ENCODE measurements at regions not wholly inside any gene's neighbourhood (a gene's known extent, or its start where the extent isn't known, plus 50 kb on each side); places are given as distances from the start of the nearest gene placed in this dataset.

DNA sequence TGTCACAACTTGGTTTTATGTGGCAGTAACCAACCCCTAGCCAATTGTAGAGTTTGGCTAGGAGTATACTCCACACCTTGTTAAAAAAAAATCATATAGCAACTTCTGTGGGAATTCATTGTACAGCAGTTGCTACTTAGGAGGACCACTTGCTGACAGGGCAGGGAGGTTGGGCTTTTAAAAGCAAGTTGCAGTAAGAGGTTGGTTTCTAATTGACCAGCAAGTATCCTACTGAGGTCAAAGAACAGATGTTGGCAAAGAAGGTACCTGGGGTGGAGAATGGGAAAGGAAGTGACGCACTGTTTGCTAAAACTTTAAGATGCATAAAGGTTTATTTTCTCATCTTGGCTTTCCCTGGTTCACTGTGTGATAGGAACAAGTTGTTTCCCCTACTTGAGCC lies 104.6 kb downstream of the TBX3 start:
- Histone ChIP-seq H3K4me3 (ENCODE audit: low read length) (no peak overlapping the region), H3K9me2 (replicated peaks; ENCODE audit: low read length) (no peaks in the 10 kb centered on the region), H3K27ac (ENCODE audit: low read length) (no peak overlapping the region), H3K4me2 (ENCODE audit: low read length) (no peak overlapping the region), H3K9ac (ENCODE audit: low read length) (no peak overlapping the region), H3K36me3 (ENCODE audit: low read depth, low read length) (no peaks in the 10 kb centered on the region), H3F3A (ENCODE audit: low read length, unreplicated experiment) (no peaks in the 10 kb centered on the region), H3K4me1 (ENCODE audit: insufficient read depth, low read length) (no peaks in the 10 kb centered on the region), H3K27me3 (ENCODE audit: low read length) (peaks cover 58% of the 10 kb centered on the region), H4K20me1 (ENCODE audit: low read length) (no peaks in the 10 kb centered on the region), H3K79me2 (ENCODE audit: low read length) (no peaks in the 10 kb centered on the region), H3K9me3 (ENCODE audit: low read length) (no peaks in the 10 kb centered on the region), H2AFZ (ENCODE audit: low read length) (no peak overlapping the region)
- intact Hi-C loops (cut with micrococcal nuclease): no loop called here
- ChIA-PET POLR2A (ENCODE audit: unreplicated experiment) (no interaction called here), CTCF (no interaction called here)
- TF ChIP-seq EZH2 (IDR thresholded peaks at IDR 0.05; ENCODE audit: low read length, unreplicated experiment): no peak
- TF ChIP-seq, protein P1, sequence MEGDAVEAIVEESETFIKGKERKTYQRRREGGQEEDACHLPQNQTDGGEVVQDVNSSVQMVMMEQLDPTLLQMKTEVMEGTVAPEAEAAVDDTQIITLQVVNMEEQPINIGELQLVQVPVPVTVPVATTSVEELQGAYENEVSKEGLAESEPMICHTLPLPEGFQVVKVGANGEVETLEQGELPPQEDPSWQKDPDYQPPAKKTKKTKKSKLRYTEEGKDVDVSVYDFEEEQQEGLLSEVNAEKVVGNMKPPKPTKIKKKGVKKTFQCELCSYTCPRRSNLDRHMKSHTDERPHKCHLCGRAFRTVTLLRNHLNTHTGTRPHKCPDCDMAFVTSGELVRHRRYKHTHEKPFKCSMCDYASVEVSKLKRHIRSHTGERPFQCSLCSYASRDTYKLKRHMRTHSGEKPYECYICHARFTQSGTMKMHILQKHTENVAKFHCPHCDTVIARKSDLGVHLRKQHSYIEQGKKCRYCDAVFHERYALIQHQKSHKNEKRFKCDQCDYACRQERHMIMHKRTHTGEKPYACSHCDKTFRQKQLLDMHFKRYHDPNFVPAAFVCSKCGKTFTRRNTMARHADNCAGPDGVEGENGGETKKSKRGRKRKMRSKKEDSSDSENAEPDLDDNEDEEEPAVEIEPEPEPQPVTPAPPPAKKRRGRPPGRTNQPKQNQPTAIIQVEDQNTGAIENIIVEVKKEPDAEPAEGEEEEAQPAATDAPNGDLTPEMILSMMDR (conservative IDR thresholded peaks at IDR 0.05; ENCODE audit: low read depth, low read length): no peak
- TF ChIP-seq EZH2phosphoT487 (IDR thresholded peaks at IDR 0.05; ENCODE audit: borderline replicate concordance, low read length): no peak
- ATAC-seq: no peak
- no TSS peak for BruUV-seq (replicated peaks)
- DNase-seq: no peak

GRCh38 chr12:114562654-114563053 lies 121.3 kb downstream of the TBX3 start:
- Histone ChIP-seq H3K27me3 (ENCODE audit: low read length) (peaks cover 64% of the 10 kb centered on the region), H3K9ac (ENCODE audit: low read length) (no peak overlapping the region), H3K4me1 (ENCODE audit: insufficient read depth, low read length) (no peaks in the 10 kb centered on the region), H3K4me2 (ENCODE audit: low read length) (no peak overlapping the region), H3K27ac (ENCODE audit: low read length) (no peak overlapping the region), H4K20me1 (ENCODE audit: low read length) (no peaks in the 10 kb centered on the region), H2AFZ (ENCODE audit: low read length) (no peak overlapping the region), H3K4me3 (ENCODE audit: low read length) (no peak overlapping the region), H3F3A (ENCODE audit: low read length, unreplicated experiment) (no peaks in the 10 kb centered on the region), H3K79me2 (ENCODE audit: low read length) (no peaks in the 10 kb centered on the region), H3K9me2 (replicated peaks; ENCODE audit: low read length) (no peaks in the 10 kb centered on the region), H3K9me3 (ENCODE audit: low read length) (no peaks in the 10 kb centered on the region), H3K36me3 (ENCODE audit: low read depth, low read length) (no peaks in the 10 kb centered on the region)
- TF ChIP-seq EZH2phosphoT487 (IDR thresholded peaks at IDR 0.05; ENCODE audit: borderline replicate concordance, low read length) (no peak), EZH2 (IDR thresholded peaks at IDR 0.05; ENCODE audit: low read length, unreplicated experiment) (no peak)
- TF ChIP-seq, protein P1 (conservative IDR thresholded peaks at IDR 0.05; ENCODE audit: low read depth, low read length): no peak
- no peak for DNase-seq
- no TSS peak for BruUV-seq (replicated peaks)
- ATAC-seq: no peak
- intact Hi-C loops (cut with micrococcal nuclease): no loop called here
- POLR2A ChIA-PET (ENCODE audit: unreplicated experiment): no interaction called here
- CTCF ChIA-PET: no interaction called here

- POLR2A ChIA-PET (ENCODE audit: unreplicated experiment): no interaction called here
- H3K36me3 ChIP-seq (ENCODE audit: low read depth, low read length): no peaks in the 10 kb centered on the region
- BruUV-seq (replicated peaks): no TSS peak
- no peaks in the 10 kb centered on the region for H3K4me1 ChIP-seq (ENCODE audit: insufficient read depth, low read length)
- DNase-seq (no peak), ATAC-seq (no peak)
- no peaks in the 10 kb centered on the region for H3K79me2 ChIP-seq (ENCODE audit: low read length)
- no peak overlapping the region for H3K9ac ChIP-seq (ENCODE audit: low read length)
- H4K20me1 ChIP-seq (ENCODE audit: low read length): no peaks in the 10 kb centered on the region
- H3K4me3 ChIP-seq (ENCODE audit: low read length): no peak overlapping the region
- no peak overlapping the region for H3K4me2 ChIP-seq (ENCODE audit: low read length)
- CTCF ChIA-PET: no interaction called here
- peaks cover 80% of the 10 kb centered on the region for H3K27me3 ChIP-seq (ENCODE audit: low read length)
- no peaks in the 10 kb centered on the region for H3F3A ChIP-seq (ENCODE audit: low read length, unreplicated experiment)
- TF ChIP-seq EZH2 (IDR thresholded peaks at IDR 0.05; ENCODE audit: low read length, unreplicated experiment) (no peak), EZH2phosphoT487 (IDR thresholded peaks at IDR 0.05; ENCODE audit: borderline replicate concordance, low read length) (no peak)
- TF ChIP-seq, protein P1 (conservative IDR thresholded peaks at IDR 0.05; ENCODE audit: low read depth, low read length): no peak
- no peak overlapping the region for H2AFZ ChIP-seq (ENCODE audit: low read length)
- no peaks in the 10 kb centered on the region for H3K9me2 ChIP-seq (replicated peaks; ENCODE audit: low read length)
- no peak overlapping the region for H3K27ac ChIP-seq (ENCODE audit: low read length)
- intact Hi-C loops (cut with micrococcal nuclease): no loop called here
- H3K9me3 ChIP-seq (ENCODE audit: low read length): no peaks in the 10 kb centered on the region
These were observed 128.5 kb downstream of the TBX3 start for GRCh38 chr12:114555451-114555850.
